Caco-2 (cell line): ENCODE measurements at regions not wholly inside any gene's neighbourhood (a gene's known extent, or its start where the extent isn't known, plus 50 kb on each side); places are given as distances from the start of the nearest gene placed in this dataset.

ENCODE experiments used
- BruUV-seq: library from RNA; stranded (reverse); fragments of 400-500 nt; replicated peaks from 2 replicates; lab custom pipeline; 2021; lab: Mats Ljungman, UMichigan
- CTCF ChIA-PET: fragments of 300-600 bp; sonication (Branson Sonifier 250); formaldehyde crosslinking; loops from one replicate; lab custom pipeline; 2022; ENCODE audit warnings: antibody characterized with exemption; lab: Charles Lee
- POLR2A ChIA-PET: fragments of 300-600 bp; sonication (Branson Sonifier 250); formaldehyde crosslinking; loops from one replicate; lab custom pipeline; 2022; ENCODE audit warnings: antibody characterized with exemption; lab: Charles Lee
- DNase-seq, 2 experiments: peaks; one replicate each; pipeline versions ENCODE4 v3.0.0 to v3.0.0-alpha.2; 2020 to 2022
- H3K27me3 ChIP-seq: replicated peaks from 2 replicates; pipeline ENCODE4 v1.6.0; 2011; ENCODE audit warnings: low read length; ENCODE audit not compliant: control insufficient read depth, insufficient read depth
- H3K36me3 ChIP-seq: 2 replicates; pipeline ENCODE4 v1.5.1; 2011; ENCODE audit warnings: low read length; ENCODE audit not compliant: control insufficient read depth, insufficient read depth
- H3K4me1 ChIP-seq: fragments of 250-450 bp; sonication (Bioruptor Pico); 2 replicates; pipeline ENCODE4 v1.5.1; 2020; ENCODE audit warnings: mild to moderate bottlenecking
- H3K4me3 ChIP-seq: 2 replicates; pipeline ENCODE4 v1.5.1; 2011; ENCODE audit warnings: low read depth, mild to moderate bottlenecking, control low read depth, low read length
- H3K9me3 ChIP-seq: fragments of 250-450 bp; sonication (Bioruptor Pico); 2 replicates; pipeline ENCODE4 v1.5.1; 2020; ENCODE audit warnings: mild to moderate bottlenecking, moderate library complexity
- H3K27ac Mint-ChIP-seq: one replicate; pipeline ENCODE4 v1.8.0; 2022; ENCODE audit warnings: mixed read lengths; ENCODE audit not compliant: unreplicated experiment
- H3K27me3 Mint-ChIP-seq: one replicate; pipeline ENCODE4 v1.8.0; 2022; ENCODE audit warnings: mixed read lengths; ENCODE audit not compliant: insufficient read depth, unreplicated experiment
- H3K36me3 Mint-ChIP-seq: one replicate; pipeline ENCODE4 v1.8.0; 2022; ENCODE audit warnings: mild to moderate bottlenecking, mixed read lengths; ENCODE audit not compliant: insufficient read depth, unreplicated experiment
- H3K4me1 Mint-ChIP-seq: one replicate; pipeline ENCODE4 v1.8.0; 2022; ENCODE audit warnings: low read depth, mixed read lengths; ENCODE audit not compliant: unreplicated experiment
- H3K4me3 Mint-ChIP-seq: one replicate; pipeline ENCODE4 v1.8.0; 2022; ENCODE audit warnings: mild to moderate bottlenecking, moderate library complexity, mixed read lengths; ENCODE audit not compliant: unreplicated experiment
- H3K9me3 Mint-ChIP-seq: one replicate; pipeline ENCODE4 v1.8.0; 2022; ENCODE audit warnings: mixed read lengths; ENCODE audit not compliant: unreplicated experiment
- intact Hi-C: fragments of 100-400 bp; cut with micrococcal nuclease; formaldehyde crosslinking; loops from one replicate; pipeline ENCODE4 v1.10.0; 2022; ENCODE audit not compliant: unreplicated experiment
- TF ChIP-seq, protein P1 (sequence below), 2 experiments: fragments of 200-600 bp in 1 of 2; IDR thresholded peaks; 1 replicate in 1 of 2; 2 replicates in 1 of 2; pipeline versions ENCODE4 v1.5.1 to v1.8.0; 2011 to 2022; ENCODE audit warnings: antibody characterized with exemption in 1 of 2, control low read depth in 1 of 2, inconsistent platforms in 1 of 2, low read depth in 1 of 2, low read length in 1 of 2, mild to moderate bottlenecking in 1 of 2, moderate library complexity in 1 of 2; ENCODE audit not compliant: insufficient read depth in 1 of 2, severe bottlenecking in 1 of 2, unreplicated experiment in 1 of 2

DNA sequence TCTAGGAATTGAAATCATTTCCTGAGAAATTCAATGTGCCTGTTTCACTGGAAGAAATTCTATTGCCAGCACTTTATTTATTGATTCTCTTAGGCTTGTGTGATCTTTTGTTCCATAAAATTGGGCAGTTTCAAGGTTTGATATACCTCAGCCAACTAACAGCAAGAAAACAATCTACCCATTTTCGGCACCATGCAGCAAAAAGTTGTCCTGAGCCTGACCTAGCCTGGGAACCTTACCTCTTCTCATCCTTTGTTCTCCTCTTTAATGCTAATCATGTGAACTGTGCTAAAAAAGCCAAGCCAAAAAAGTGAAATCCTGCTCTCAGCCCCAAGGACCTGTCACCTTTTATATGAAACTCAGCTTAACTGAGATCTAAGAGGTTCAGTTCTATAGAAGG lies 477.3 kb downstream of the SUCLA2 start:
- H3K36me3 Mint-ChIP-seq, result no peaks in the 10 kb centered on the region
- Histone ChIP-seq H3K36me3 (no peaks in the 10 kb centered on the region), H3K4me3 (no peak overlapping the region), H3K27me3 (no peaks in the 10 kb centered on the region), H3K4me1 (no peaks in the 10 kb centered on the region), H3K9me3 (no peaks in the 10 kb centered on the region)
- H3K27me3 Mint-ChIP-seq, result peaks cover 5% of the 10 kb centered on the region
- TF ChIP-seq, protein P1, sequence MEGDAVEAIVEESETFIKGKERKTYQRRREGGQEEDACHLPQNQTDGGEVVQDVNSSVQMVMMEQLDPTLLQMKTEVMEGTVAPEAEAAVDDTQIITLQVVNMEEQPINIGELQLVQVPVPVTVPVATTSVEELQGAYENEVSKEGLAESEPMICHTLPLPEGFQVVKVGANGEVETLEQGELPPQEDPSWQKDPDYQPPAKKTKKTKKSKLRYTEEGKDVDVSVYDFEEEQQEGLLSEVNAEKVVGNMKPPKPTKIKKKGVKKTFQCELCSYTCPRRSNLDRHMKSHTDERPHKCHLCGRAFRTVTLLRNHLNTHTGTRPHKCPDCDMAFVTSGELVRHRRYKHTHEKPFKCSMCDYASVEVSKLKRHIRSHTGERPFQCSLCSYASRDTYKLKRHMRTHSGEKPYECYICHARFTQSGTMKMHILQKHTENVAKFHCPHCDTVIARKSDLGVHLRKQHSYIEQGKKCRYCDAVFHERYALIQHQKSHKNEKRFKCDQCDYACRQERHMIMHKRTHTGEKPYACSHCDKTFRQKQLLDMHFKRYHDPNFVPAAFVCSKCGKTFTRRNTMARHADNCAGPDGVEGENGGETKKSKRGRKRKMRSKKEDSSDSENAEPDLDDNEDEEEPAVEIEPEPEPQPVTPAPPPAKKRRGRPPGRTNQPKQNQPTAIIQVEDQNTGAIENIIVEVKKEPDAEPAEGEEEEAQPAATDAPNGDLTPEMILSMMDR (IDR thresholded peaks at IDR 0.05; ENCODE audit: insufficient read depth in 1 of 2, low read depth in 1 of 2, low read length in 1 of 2, severe bottlenecking in 1 of 2, unreplicated experiment in 1 of 2), result no peak
- no TSS peak for BruUV-seq
- intact Hi-C loops, result no loop called here
- H3K27ac Mint-ChIP-seq, result no peak overlapping the region
- H3K4me1 Mint-ChIP-seq, result no peaks in the 10 kb centered on the region
- POLR2A ChIA-PET, result no interaction called here
- H3K4me3 Mint-ChIP-seq, result no peak overlapping the region
- CTCF ChIA-PET, result no interaction called here
- DNase-seq, result no peak
- H3K9me3 Mint-ChIP-seq, result no peaks in the 10 kb centered on the region

DNA sequence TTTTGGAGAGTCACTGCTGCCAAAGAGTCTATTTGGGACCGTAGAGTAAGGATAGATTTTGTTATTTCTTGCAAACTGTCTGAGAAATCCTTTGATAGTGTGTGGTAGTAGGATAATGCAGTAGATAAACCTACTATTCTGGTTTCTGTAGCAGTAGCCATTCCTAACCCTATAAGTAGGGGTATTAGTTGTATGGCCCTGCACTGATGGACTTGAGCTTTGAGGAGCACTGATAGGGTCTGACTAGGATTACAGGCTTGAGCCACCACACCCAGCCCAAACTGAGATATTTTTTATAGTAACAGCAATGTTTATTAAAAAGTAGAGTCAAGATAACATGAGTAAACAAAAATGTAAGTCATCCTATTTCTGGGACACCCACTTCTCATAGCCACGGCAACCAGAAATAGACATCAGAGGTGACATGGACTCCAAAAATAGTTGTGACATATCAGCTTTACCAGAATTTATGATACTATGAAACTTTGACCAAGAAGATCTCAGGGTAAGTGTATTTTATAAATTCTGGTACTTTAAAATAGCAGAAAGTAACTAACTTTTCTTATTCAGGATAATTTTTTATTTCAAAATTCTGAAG lies 479.1 kb downstream of the SUCLA2 start:
- POLR2A ChIA-PET, result no interaction called here
- H3K36me3 Mint-ChIP-seq, result no peaks in the 10 kb centered on the region
- H3K4me3 ChIP-seq, result no peak overlapping the region
- no peaks in the 10 kb centered on the region for H3K36me3 ChIP-seq
- peaks cover 5% of the 10 kb centered on the region for H3K27me3 Mint-ChIP-seq
- intact Hi-C loops, result no loop called here
- no peaks in the 10 kb centered on the region for H3K4me1 ChIP-seq
- BruUV-seq, result no TSS peak
- CTCF ChIA-PET, result no interaction called here
- TF ChIP-seq, protein P1 (IDR thresholded peaks at IDR 0.05; ENCODE audit: insufficient read depth in 1 of 2, low read depth in 1 of 2, low read length in 1 of 2, severe bottlenecking in 1 of 2, unreplicated experiment in 1 of 2), result no peak
- no peak overlapping the region for H3K4me3 Mint-ChIP-seq
- no peak for DNase-seq
- H3K4me1 Mint-ChIP-seq, result no peaks in the 10 kb centered on the region
- no peaks in the 10 kb centered on the region for H3K9me3 Mint-ChIP-seq
- H3K27ac Mint-ChIP-seq, result no peak overlapping the region
- no peaks in the 10 kb centered on the region for H3K27me3 ChIP-seq
- no peaks in the 10 kb centered on the region for H3K9me3 ChIP-seq

DNA sequence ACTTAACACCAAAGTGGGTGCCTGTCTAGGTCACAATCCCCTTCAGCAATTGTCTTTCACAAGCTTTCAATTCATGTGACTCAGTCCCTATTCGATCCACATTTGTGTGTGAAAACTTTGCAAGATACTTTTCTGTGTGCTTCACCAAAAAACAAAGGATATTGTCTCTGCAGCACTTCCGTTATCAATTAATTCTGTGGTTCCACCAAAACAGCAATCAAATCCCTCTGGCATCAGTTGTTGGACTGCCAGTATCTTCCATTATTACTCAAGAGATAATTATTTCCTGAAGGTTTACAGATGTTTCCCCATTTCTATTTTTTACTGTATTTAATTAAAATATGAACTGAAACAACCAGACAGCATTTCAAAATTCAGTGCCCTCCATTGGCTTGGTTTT lies 481.4 kb downstream of the SUCLA2 start:
- Mint-ChIP-seq H3K4me1 (no peaks in the 10 kb centered on the region), H3K27me3 (peaks cover 3% of the 10 kb centered on the region), H3K27ac (no peak overlapping the region), H3K9me3 (peaks cover 8% of the 10 kb centered on the region), H3K36me3 (no peaks in the 10 kb centered on the region), H3K4me3 (no peak overlapping the region)
- TF ChIP-seq, protein P1 (IDR thresholded peaks at IDR 0.05; ENCODE audit: insufficient read depth in 1 of 2, low read depth in 1 of 2, low read length in 1 of 2, severe bottlenecking in 1 of 2, unreplicated experiment in 1 of 2), result no peak
- ChIA-PET POLR2A (no interaction called here), CTCF (no interaction called here)
- Histone ChIP-seq H3K4me1 (no peaks in the 10 kb centered on the region), H3K9me3 (peaks cover 10% of the 10 kb centered on the region; the same call in 1 of the 2 replicates), H3K36me3 (no peaks in the 10 kb centered on the region), H3K4me3 (no peak overlapping the region), H3K27me3 (no peaks in the 10 kb centered on the region)
- intact Hi-C loops, result no loop called here
- no peak for DNase-seq
- BruUV-seq, result no TSS peak
